Small intestine (tissue), 7 donors: ENCODE measurements at regions not wholly inside any gene's neighbourhood (a gene's known extent, or its start where the extent isn't known, plus 50 kb on each side); places are given as distances from the start of the nearest gene placed in this dataset.
"Not testable (repeated sequence)": the region's sequence is repeated elsewhere in the genome, so short reads cannot be mapped to it uniquely, and the experiment has no call there.

Experiments used
- DNase-seq, 2 donors: peaks; one replicate each; pipeline versions ENCODE4 v3.0.0 to v3.0.0-alpha.2; 2013
- FAIRE-seq: peaks from 2 replicates; lab custom pipeline; 2012; peaks lifted over from hg19 to GRCh38; lab: Jason Lieb, UNC
- H3K27ac ChIP-seq, 3 donors: one replicate each; pipeline ENCODE4 v1.5.1; 2013; ENCODE audit warnings: low read length in 2 of 3, mild to moderate bottlenecking in 2 of 3, control low read depth in 1 of 3, inconsistent platforms in 1 of 3, low read depth in 1 of 3, moderate library complexity in 1 of 3
- H3K27me3 ChIP-seq, 3 donors: one replicate each; pipeline ENCODE4 v1.6.1; 2013; ENCODE audit warnings: low read length in 3 of 3, inconsistent platforms in 1 of 3; ENCODE audit not compliant: control insufficient read depth in 3 of 3, insufficient read depth in 3 of 3
- H3K36me3 ChIP-seq, 3 donors: one replicate each; pipeline ENCODE4 v1.6.1; 2013; ENCODE audit warnings: low read length in 3 of 3, inconsistent platforms in 1 of 3, low read depth in 1 of 3, mild to moderate bottlenecking in 1 of 3, moderate library complexity in 1 of 3; ENCODE audit not compliant: control insufficient read depth in 3 of 3, insufficient read depth in 2 of 3
- H3K4me1 ChIP-seq, 3 donors: one replicate each; pipeline ENCODE4 v1.6.1; 2013; ENCODE audit warnings: low read length in 2 of 3, inconsistent platforms in 1 of 3, low read depth in 1 of 3, mild to moderate bottlenecking in 1 of 3, moderate library complexity in 1 of 3; ENCODE audit not compliant: control insufficient read depth in 3 of 3, insufficient read depth in 2 of 3
- H3K4me3 ChIP-seq, 3 donors: one replicate each; pipeline ENCODE4 v1.5.1; 2013; ENCODE audit warnings: low read length in 3 of 3, control low read depth in 1 of 3, inconsistent platforms in 1 of 3, low read depth in 1 of 3, mild to moderate bottlenecking in 1 of 3, moderate library complexity in 1 of 3
- H3K9me3 ChIP-seq, 2 donors: one replicate each; pipeline ENCODE4 v1.6.1; 2013; ENCODE audit warnings: low read depth in 1 of 2, low read length in 1 of 2; ENCODE audit not compliant: control insufficient read depth in 2 of 2, insufficient read depth in 1 of 2
- WGBS, 3 donors: extraction: QIAGEN DNeasy Blood & Tissue Kit; methylation state at CpG; one replicate each; pipeline ENCODE4 v1.1.7; 2013; 5-methylcytosine and 5-hydroxymethylcytosine counted together
- donor health status: healthy with polysubstance abuse.
- donor health status: control.
- donor health status: control.
- donor health status: Bipolar disorder and iron deficiency.
- donor health status: healthy.

DNA sequence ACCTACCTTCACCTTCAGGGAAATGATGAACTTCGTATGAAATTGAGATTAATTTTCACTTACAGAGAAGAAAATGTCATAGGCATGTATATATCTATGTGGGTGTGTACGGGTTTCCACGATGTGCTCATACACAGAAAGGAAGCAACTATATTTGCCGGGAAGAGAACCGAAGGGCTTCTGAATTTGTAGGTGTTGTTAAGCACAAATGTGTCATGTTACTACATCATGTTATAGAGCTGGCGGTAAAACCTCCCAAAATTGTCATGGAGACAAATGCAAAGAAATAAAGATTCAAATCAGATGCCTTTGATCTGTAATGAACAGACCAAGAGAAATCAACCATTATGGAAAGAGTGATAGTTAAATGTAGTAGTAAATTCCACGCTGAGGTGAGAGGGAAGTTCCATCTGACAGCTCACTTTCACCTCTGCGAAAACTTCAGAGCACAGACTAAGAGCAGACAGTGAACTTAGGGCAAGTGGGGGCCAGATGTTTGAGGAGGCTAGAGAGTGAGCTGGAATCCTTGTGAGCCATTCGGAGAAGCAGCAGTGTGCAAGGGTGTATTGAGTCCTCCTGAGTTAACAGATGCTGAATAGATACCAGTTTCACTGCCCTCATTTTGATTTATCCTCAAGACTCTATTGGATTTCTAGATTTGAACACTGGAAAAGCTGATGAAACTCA is 106.7 kb downstream of the OR4M2 start:
- H3K4me3 ChIP-seq, H3K9me3 ChIP-seq, DNase-seq, H3K27ac ChIP-seq, H3K36me3 ChIP-seq, H3K4me1 ChIP-seq, FAIRE-seq, H3K27me3 ChIP-seq: not testable (repeated sequence)
- WGBS, 3 donors = 80 to 100% methylated on average over 2 to 5 of the region's 9 CpGs; no CpG with 5 or more reads in 1 of the 3 donors

DNA sequence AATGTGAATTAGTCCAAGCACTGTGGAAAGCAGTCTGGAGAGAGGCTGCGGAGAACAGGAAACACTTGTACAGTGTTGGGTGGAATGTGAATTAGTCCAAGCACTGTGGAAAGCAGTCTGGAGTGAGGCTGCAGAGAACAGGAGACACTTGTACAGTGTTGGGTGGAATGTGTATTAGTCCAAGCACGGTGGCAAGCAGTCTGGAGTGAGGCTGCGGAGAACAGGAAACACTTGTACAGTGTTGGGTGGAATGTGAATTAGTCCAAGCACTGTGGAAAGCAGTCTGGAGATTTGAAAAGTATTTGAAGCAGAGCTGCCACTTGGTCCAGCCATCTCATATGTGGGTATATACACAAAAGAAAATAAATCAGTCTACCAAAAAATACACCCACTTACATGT is 111.5 kb downstream of the OR4M2 start:
- not testable (repeated sequence) for H3K27ac ChIP-seq, H3K36me3 ChIP-seq, H3K4me1 ChIP-seq, FAIRE-seq, H3K27me3 ChIP-seq, H3K4me3 ChIP-seq, H3K9me3 ChIP-seq, DNase-seq
- WGBS, 3 donors = 68% methylated on average over 1 of the region's 3 CpGs; no CpG with 5 or more reads in 2 of the 3 donors

DNA sequence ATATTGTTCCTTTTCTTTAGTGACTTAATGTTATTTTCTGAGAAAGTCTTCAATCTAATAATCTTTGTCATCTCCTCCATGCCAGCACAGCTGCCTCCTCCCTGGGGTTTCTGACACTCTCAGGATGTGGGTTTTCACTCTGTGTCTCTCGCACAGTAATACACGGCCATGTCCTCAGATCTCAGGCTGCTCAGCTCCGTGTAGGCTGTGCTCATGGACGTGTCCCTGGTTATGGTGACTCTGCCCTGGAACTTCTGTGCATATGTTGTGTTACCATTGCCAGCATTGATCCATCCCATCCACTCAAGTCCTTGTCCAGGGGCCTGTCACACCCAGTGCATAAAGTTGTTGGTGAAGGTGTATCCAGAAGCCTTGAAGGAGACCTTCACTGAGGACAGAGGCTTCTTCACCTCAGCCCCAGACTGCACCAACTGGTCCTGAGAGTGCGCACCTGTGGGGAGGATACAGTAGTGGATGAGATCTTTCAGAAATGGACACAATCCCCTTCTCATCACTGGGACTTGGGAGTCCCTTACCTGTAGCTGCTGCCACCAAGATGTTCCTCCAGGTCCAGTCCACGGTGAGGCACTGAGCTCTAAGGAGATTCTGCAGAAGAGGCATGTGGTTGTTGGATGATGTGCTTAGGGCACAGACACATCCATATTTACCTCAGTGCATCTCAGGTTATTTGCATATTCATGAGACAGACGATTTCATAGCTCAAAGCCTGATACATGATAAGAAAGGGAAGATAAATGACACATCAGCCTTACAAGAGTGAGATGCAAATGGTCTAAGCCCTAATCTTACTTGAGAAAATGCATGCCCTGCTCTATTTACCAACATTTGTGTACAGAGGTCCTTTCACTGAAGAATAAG is 114.7 kb downstream of the OR4M2 start:
- not testable (repeated sequence) for FAIRE-seq

DNA sequence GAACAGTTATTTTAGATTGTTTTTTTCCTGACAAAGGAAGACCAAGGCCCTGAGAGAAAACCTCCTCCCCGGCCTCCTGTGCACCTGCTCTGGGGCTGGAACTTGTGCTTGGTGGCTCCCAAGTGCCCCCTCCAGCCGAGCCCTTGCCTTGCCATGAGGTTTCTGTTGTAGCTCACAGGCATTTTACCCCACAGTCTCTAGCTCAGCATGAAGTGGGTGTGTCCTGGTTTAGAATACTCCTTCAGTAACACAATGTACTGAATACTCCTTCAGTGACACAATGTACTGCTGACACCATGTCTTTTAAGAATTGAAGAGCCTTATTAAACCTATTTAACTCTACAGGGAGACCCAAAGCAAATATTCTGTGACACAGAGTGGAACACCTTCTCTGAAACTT is 116.1 kb downstream of the OR4M2 start:
- H3K4me3 ChIP-seq, DNase-seq, H3K27ac ChIP-seq, H3K27me3 ChIP-seq, H3K36me3 ChIP-seq, H3K4me1 ChIP-seq, FAIRE-seq, H3K9me3 ChIP-seq: not testable (repeated sequence)
- WGBS, 3 donors = no CpG with 5 or more reads among the region's 2 CpGs

More for the DNA sequence above, 114.7 kb downstream of the OR4M2 start:
- WGBS, 3 donors = 40% methylated on average over 2 of the region's 7 CpGs; no CpG with 5 or more reads in 2 of the 3 donors
- not testable (repeated sequence) for H3K4me3 ChIP-seq, H3K27ac ChIP-seq, H3K9me3 ChIP-seq, H3K27me3 ChIP-seq, DNase-seq, H3K4me1 ChIP-seq, H3K36me3 ChIP-seq

DNA sequence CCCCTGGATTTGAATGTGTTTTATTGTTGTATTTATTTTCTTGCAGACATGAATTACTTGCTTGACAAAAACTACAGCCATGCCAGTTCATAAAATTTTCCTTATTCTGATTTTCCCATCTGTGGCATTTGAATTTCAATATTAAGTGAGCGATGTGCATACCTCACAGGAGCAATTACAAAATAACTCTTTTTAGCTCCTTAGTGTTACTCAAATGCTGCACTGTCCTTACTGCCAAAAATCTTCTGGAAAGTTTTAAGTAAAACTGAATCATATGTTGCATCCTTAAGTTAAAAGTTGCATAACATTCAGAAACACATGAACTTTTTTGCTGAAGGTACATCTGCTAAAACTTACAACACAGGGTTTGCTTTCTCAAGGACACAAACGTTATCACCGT is 120.1 kb downstream of the OR4M2 start:
- 79% methylated on average over 2 of the region's 3 CpGs; no CpG with 5 or more reads in 1 of the 3 donors for WGBS, 3 donors
- not testable (repeated sequence) for H3K4me3 ChIP-seq, FAIRE-seq, DNase-seq, H3K27me3 ChIP-seq, H3K27ac ChIP-seq, H3K4me1 ChIP-seq, H3K9me3 ChIP-seq, H3K36me3 ChIP-seq

DNA sequence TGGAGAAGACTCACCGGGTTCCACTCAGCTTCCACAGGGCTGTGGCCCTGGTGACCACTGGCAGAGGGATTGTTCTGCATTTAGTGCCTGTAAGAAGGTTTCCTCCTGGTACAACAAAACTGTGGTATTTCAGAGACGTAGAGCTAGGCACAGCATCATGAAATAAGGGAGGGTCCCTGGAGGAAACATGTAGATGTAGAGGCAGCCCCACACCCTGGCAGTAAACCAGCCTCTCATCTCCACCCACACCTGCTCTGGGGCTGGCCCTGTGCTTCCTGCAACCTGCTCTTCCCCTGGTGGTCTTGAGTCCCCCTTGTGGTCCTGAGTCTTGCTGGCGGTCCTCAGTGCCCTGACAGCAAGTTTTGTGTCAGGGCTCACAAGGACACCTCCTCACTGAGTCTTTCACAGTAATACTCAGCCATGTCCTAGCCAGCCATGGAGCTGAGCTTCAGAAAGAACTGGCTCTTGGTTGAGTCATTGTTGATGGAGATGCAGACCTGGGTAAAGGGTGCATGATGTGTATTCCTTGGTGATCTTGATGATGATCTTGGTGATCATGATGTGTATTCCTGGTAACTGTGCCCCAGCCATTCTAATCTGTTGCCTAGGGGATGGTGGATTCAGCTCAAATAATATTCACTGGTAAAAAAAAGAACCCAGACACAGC is 121.8 kb downstream of the OR4M2 start:
- H3K4me1 ChIP-seq, H3K36me3 ChIP-seq, H3K4me3 ChIP-seq, H3K9me3 ChIP-seq, DNase-seq, FAIRE-seq, H3K27me3 ChIP-seq, H3K27ac ChIP-seq: not testable (repeated sequence)
- WGBS, 3 donors = 86% methylated on average over 1 of the region's 3 CpGs; no CpG with 5 or more reads in 2 of the 3 donors

DNA sequence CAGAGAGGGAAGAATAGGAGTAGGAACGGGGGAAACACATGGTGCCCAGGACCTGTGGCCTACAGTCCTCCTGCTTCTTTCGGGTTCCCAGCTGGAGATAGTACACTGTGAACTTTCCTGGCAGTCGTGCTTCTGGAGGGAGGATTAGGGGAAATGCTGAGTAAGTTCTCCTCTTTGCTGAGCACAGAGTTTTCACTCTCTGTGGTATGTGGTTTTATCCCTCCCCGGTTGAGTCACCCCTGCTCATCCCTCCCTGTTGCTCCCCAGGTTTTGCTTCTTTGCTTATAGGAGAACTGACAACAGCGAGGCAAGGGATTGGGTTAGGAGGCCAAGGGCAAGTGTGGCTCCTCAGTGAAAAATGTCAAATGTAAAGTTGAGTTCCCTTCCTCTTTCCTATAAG is 122.9 kb downstream of the OR4M2 start:
- H3K36me3 ChIP-seq, H3K27me3 ChIP-seq, H3K27ac ChIP-seq, H3K4me3 ChIP-seq, FAIRE-seq, DNase-seq, H3K9me3 ChIP-seq, H3K4me1 ChIP-seq: not testable (repeated sequence)
- WGBS, 3 donors = no CpG with 5 or more reads among the region's 5 CpGs

DNA sequence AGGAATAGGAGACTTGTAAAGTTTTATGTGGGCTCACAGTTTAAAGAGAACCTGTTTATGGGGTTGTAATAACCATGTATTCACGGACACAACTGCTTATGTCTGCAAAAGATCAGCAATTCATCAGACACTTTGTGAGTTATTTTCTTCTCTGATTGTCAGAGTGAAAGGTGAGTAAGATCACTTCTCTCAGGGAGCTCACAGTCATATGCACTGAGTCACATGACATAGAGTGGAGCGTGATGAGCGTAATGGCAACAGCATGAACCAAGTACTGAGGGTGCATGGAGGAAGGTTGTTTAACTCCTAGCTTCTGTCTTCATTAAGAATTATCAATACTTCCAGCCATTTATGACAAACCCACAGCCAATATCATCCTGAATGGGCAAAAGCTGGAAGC is 128.8 kb downstream of the OR4M2 start:
- not testable (repeated sequence) for H3K27ac ChIP-seq, FAIRE-seq, H3K4me1 ChIP-seq, H3K36me3 ChIP-seq, H3K9me3 ChIP-seq, DNase-seq, H3K27me3 ChIP-seq, H3K4me3 ChIP-seq
- no CpG with 5 or more reads among the region's 3 CpGs for WGBS, 3 donors
